Stimulated activated CD4-positive, alpha-beta T cell treated with anti-CD3 and anti-CD28 coated beads, Interleukin-1b, Interleukin-23, amount 100 ng/mL, for 1 hour (primary cell): ENCODE measurements at regions not wholly inside any gene's neighbourhood (a gene's known extent, or its start where the extent isn't known, plus 50 kb on each side); places are given as distances from the start of the nearest gene placed in this dataset.

Experiments
- DNase-seq, 2 donors: peaks; one replicate each; pipeline ENCODE4 v3.0.0-alpha.2; 2020; ENCODE audit warnings: low read depth in 2 of 2

GRCh38 chr16:79933603-79934002, 333.1 kb upstream of the MAF start:
- DNase-seq, result no peak

GRCh38 chr16:79932572-79932971, 332.0 kb upstream of the MAF start:
- no peak for DNase-seq

GRCh38 chr16:79931721-79932120, 331.2 kb upstream of the MAF start:
- no peak for DNase-seq

DNA sequence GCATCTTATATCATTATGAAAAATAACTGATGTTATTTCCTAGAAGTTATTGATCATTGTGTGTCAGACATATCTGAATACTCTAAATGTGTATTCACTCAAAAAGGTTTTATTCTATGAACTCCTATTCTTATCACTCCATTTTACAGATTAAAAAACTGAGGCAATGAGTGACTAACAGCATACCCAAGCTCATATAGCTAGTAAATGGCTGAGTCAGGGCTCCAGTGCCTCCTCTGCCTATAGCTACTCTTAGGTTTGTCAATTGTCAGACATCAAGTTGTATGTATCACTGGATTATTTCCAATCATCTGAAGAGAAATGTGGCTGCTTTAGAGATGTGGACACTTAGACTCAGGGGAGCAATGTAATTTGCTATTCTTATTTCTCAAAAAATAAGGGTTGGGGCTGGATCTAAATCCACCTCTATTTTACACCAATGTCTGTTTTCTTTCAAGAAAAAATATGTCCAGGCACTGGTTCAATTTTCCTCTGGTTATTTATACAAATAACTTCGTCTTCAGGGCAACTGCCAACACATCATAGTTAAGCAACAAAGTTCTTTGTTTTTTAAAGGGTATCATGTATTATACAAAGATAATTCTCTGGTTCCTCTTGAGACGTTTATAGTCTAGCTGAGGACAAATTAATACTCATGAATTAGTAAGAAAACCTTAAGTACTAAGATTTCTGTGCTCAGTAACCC, 328.9 kb upstream of the MAF start:
- no peak for DNase-seq

DNA sequence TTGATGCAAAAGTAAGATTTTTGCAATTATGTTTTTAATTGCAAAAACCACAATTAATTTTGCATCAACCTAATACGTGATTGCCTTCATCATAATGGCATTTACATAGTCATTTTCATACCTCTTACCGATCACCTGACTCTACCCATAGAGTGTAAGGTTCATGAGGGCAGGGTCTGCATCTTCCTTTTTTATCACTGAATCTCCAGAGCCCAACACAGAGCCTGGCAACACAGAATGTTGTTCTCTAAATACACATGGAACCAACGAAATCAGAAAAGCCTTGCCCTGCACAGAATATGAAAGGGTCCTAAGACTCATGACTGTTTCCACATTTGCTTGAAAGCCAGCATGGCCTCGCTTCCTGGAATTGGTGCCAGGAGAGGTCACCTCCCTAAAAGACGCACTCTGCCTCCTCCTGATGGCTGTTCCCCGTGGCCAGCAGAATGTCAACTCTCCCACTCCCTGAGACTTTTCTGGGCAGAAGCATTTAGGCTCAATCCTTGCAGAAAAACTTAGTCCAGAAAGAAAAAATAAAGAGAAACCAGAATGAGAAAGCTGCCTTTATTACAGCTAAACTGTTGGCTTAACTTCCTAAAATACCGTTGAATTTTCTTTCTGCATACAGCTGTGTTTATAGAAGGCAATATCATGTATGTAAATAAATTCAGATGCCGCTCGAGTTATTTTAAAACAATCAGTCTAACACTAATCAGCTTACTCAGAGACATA, 327.8 kb upstream of the MAF start:
- no peak for DNase-seq

GRCh38 chr16:79926451-79927205, 326.1 kb upstream of the MAF start:
- DNase-seq, result no peak

GRCh38 chr16:79923431-79923830, 322.9 kb upstream of the MAF start:
- no peak for DNase-seq

DNA sequence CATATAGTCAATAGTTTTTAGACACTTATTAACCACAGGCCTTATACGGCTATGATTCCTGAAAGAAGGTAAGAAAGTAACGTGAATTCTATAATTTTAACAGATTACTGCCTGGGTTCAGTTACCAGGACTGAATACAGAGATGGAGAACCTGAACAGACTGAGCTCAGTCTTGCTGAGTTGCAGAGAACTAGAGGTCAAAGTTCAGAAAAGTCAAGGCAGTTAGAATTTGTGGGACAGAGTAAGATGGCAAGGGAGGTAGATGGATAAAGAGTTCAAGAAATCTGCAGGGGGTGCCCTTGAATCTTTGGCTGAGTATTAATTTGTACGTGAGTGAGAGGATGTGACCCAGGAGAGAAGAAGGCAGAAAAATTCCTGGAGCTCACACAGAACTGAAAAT, 320.1 kb upstream of the MAF start:
- DNase-seq, result no peak

GRCh38 chr16:79918916-79919315, 318.4 kb upstream of the MAF start:
- DNase-seq, result no peak

GRCh38 chr16:79915761-79916160, 315.2 kb upstream of the MAF start:
- no peak for DNase-seq

DNA sequence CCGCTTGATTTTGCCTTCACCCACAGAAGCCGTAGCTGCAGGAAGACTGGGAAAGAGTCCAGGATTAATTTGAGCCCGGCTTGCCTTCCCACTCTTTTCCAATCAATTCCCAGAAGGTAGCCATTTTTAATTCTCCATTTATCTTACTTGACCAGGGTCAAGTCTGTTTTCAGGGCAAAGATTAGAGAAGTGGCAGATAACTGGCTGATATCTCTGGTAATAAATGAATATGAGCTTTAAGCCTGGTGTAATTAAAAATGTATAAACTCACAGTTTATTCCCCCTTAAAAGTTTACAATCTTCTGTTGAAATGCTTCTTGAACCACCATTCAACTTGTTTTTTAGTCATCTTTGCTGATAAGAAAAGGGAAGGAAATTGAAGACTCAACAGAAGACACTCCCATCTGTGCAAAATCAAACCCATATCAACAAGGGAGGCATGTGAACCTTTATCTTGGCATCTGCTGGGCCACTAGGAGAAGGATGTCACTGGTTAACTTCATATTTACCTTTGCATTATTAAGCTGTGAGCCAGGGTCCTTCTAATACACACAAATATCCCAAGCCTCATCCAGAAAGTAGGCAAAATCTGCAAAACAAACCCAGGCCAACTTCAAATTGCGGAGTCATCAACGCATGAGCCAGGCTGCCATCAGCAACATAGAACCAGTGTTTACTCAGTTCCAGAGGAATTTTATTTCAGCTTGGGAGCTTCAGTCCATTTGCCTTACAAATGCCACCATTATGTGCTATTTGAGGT, 314.6 kb upstream of the MAF start:
- no peak for DNase-seq

DNA sequence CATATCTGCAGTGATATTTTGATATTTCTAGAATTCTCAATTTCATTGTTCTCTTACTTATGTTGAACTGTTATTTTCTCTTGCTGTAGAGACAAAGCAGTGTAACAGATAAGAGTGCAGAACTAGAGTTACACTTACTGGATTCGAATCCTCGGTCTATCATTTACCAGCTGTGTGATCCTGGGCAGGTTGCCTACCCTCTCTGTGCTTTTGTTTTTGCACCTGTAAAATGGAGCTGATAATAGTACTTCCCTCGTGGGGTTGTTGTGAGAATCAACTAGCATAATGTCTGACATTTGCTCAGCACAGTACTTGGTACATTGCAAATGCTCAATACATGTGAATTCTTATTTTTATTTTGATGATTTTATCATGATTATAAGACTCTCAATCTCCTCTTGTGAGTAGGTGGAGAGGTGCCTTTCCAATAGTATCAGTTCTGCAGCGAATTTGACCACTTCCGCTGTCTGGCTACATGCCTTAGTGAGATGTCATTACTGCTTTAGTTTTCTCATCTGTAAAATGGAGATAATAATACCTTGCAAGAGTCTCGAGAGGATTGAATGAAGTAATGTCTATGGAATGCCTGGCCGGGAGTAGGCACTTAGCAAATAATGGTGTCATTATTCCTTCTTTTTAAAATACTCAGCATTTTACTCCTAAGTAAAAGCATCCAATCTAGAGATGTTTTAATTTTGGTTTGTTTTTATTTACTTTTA, 312.2 kb upstream of the MAF start:
- no peak for DNase-seq

DNA sequence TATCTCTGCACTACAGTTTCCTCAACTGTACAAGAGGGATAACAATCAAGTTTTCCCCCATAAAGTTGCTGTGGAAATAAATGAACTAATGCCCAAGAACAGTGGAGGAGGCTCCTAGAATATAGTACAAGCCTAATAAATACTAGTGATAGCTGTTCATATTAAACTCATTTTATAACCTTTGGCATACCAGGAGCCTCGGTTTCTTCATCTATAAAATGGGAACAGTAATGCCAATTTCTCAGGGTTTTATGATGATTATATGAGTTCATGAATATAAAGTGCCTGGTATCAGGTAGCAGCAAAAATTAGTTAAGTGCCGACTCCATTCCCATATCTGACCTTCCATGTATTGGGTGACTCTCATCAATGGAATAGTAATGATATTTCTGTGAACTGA, 311.1 kb upstream of the MAF start:
- DNase-seq, result no peak

DNA sequence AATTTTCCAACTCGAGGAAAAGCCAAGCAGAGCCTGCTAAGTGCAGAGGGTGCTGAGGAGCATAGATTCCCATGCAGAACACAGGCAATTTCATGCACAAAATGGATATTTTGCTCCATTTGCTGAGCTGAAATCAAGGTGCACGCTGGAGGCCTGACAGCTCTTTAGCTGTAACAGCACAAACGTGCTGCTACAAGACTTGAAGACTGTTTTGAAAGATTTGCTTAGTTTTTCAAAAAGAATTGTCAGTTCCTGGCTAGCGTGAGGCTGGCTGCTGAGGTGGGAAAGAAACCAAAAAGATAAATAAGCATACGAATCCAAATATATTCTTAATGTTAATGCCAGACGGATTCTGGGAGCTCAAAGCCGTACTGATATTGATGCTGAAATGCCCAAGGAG, 309.0 kb upstream of the MAF start:
- DNase-seq, result no peak

GRCh38 chr16:79903471-79903870, 302.9 kb upstream of the MAF start:
- DNase-seq, result no peak

DNA sequence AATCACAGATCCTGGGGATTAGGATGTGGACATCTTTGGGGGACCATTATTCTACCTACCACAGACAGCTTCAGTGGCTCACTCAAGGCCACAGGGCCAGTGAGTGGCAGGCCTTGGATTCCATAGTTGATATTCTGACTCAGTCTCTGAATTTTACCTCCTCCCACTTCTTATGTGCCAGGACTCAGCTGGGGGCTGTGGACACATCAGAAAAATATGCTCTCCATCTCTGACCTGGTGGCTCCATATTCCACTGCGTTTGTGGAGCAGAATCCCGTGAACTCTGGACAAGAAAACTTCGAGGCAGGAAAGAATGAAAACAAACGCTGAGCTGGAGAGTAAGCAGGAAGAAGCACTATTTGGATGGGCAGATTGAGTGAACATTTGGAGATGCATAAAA, 301.8 kb upstream of the MAF start:
- DNase-seq, result no peak

GRCh38 chr16:79901522-79901921, 301.0 kb upstream of the MAF start:
- no peak for DNase-seq

GRCh38 chr16:79899716-79900115, 299.2 kb upstream of the MAF start:
- DNase-seq, result no peak

DNA sequence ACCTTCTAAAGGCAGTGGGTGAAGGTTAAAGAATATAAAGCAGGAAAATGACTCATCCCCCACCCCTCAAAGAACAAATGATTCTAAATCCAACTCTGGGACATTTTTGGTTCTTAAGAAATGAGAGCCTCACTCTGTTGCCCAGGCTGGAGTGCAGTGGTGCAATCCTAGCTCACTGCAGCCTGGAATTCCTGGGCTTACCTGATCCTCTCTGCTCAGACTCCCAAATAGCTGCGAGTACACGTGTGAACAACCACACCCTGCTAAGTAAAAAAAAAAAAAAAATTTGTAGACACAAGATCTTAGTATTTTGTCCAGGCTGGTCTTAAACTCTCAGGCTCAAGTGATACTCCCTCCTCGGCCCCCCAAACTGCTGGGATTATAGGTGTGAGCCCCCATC, 298.8 kb upstream of the MAF start:
- DNase-seq, result no peak

- no peak for DNase-seq
Observed at GRCh38 chr16:79898703-79899102, 298.2 kb upstream of the MAF start.

DNA sequence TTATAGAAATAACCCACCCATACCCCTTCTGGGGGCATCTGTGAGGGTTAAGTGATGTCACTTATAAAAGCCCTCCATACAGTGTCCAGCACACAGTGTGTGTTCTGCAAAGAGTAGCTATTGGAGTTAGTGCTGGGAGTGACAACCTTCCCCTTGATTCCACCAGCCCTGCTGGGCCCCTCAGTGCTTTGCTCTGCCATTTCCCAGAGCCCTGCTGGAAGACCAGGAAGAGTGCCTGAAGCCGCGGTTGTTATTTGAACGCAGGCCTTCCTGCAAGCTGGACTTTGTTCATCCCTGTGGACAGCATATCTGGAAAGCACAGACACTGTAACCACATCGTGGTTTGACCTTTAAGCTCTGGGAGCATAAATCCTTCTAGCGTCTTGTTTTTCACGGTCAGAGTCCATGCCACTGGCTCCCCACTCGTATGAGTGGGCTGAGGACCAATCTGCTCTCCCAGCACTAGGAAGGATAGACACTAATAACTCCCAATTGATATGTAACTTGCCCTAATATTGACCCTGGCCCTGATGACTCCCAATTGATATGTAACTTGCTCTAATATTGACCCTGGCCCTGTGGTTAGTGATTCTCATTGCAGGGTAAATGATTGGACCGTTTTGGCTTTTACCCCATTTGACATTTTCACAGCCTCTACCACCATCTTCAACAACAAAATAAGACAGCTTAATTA, 297.1 kb upstream of the MAF start:
- DNase-seq, result no peak
